HEK293T (cell line): ENCODE measurements at regions not wholly inside any gene's neighbourhood (a gene's known extent, or its start where the extent isn't known, plus 50 kb on each side); places are given as distances from the start of the nearest gene placed in this dataset.

ENCODE experiments used
- CTCF ChIA-PET: fragments of 350-600 bp; formaldehyde crosslinking; extraction: SDS; loops from one replicate; lab custom pipeline; 2021; ENCODE audit warnings: antibody characterized with exemption, inconsistent platforms; lab: Yijun Ruan, JAX
- POLR2A ChIA-PET: fragments of 350-600 bp; formaldehyde crosslinking; extraction: SDS; loops from one replicate; lab custom pipeline; 2020; ENCODE audit warnings: antibody characterized with exemption, inconsistent platforms; lab: Yijun Ruan, JAX
- DNase-seq: peaks from one replicate; pipeline ENCODE4 v3.0.0; 2012; ENCODE audit warnings: mixed read lengths; ENCODE audit errors: extremely low spot score
- ARNT ChIP-seq: fragments of 450-650 bp; IDR thresholded peaks from 2 replicates; pipeline ENCODE4 v1.6.1; 2017; ENCODE audit warnings: mild to moderate bottlenecking
- BHLHE40 ChIP-seq: fragments of 450-650 bp; IDR thresholded peaks from 2 replicates; pipeline ENCODE4 v1.6.1; 2016; ENCODE audit warnings: mild to moderate bottlenecking, moderate library complexity, borderline replicate concordance
- CTBP1 ChIP-seq: fragments of 450-650 bp; IDR thresholded peaks from 2 replicates; pipeline ENCODE4 v1.6.1; 2016; ENCODE audit warnings: borderline replicate concordance
- ELF4 ChIP-seq: fragments of 450-650 bp; IDR thresholded peaks from 2 replicates; pipeline ENCODE4 v1.6.1; 2017; ENCODE audit warnings: antibody characterized with exemption
- FOXA1 ChIP-seq: fragments of 450-650 bp; IDR thresholded peaks from 2 replicates; pipeline ENCODE4 v1.6.1; 2016; ENCODE audit warnings: mild to moderate bottlenecking
- FOXK2 ChIP-seq: fragments of 450-650 bp; IDR thresholded peaks from 2 replicates; pipeline ENCODE4 v1.6.1; 2016; ENCODE audit warnings: mild to moderate bottlenecking
- FOXM1 ChIP-seq: fragments of 450-650 bp; IDR thresholded peaks from 2 replicates; pipeline ENCODE4 v1.6.1; 2017; ENCODE audit warnings: mild to moderate bottlenecking, borderline replicate concordance
- HDGF ChIP-seq: fragments of 450-650 bp; IDR thresholded peaks from 2 replicates; pipeline ENCODE4 v1.6.1; 2017; ENCODE audit warnings: antibody characterized with exemption, borderline replicate concordance
- L3MBTL2 ChIP-seq: fragments of 450-650 bp; conservative IDR thresholded peaks from 2 replicates; pipeline ENCODE4 v1.6.1; 2016; ENCODE audit warnings: mild to moderate bottlenecking
- LEF1 ChIP-seq: fragments of 450-650 bp; IDR thresholded peaks from 2 replicates; pipeline ENCODE4 v1.6.1; 2017; ENCODE audit warnings: mild to moderate bottlenecking, borderline replicate concordance
- NFRKB ChIP-seq: fragments of 450-650 bp; IDR thresholded peaks from 2 replicates; pipeline ENCODE4 v1.6.1; 2016; ENCODE audit warnings: mild to moderate bottlenecking, moderate library complexity
- PKNOX1 ChIP-seq: fragments of 450-650 bp; IDR thresholded peaks from 2 replicates; pipeline ENCODE4 v1.6.1; 2016
- SP1 ChIP-seq: fragments of 450-650 bp; IDR thresholded peaks from 2 replicates; pipeline ENCODE4 v1.6.1; 2017
- SUZ12 ChIP-seq: fragments of 450-650 bp; IDR thresholded peaks from 2 replicates; pipeline ENCODE4 v1.6.1; 2016; ENCODE audit warnings: mild to moderate bottlenecking
- TARDBP ChIP-seq: fragments of 450-650 bp; IDR thresholded peaks from 2 replicates; pipeline ENCODE4 v1.6.1; 2016
- ZNF384 ChIP-seq: fragments of 450-650 bp; IDR thresholded peaks from 2 replicates; pipeline ENCODE4 v1.6.1; 2016

GRCh38 chr2:831622-832021 is 119.0 kb upstream of the SNTG2 start:
- POLR2A ChIA-PET = no interaction called here
- TF ChIP-seq ZNF384 (no peak), FOXA1 (no peak), LEF1 (no peak), PKNOX1 (no peak), NFRKB (no peak), SP1 (no peak), HDGF (no peak), ARNT (no peak), L3MBTL2 (no peak), FOXM1 (no peak), BHLHE40 (no peak), FOXK2 (no peak), SUZ12 (no peak), TARDBP (no peak), CTBP1 (no peak), ELF4 (no peak)
- no peak for DNase-seq
- CTCF ChIA-PET = no interaction called here

- POLR2A ChIA-PET = no interaction called here
- CTCF ChIA-PET = no interaction called here
- no peak for TF ChIP-seq NFRKB
- DNase-seq = no peak
These were observed 119.5 kb upstream of the SNTG2 start for GRCh38 chr2:831225-831536.

- no peak for DNase-seq
- ChIA-PET POLR2A (no interaction called here), CTCF (no interaction called here)
- TF ChIP-seq LEF1 (no peak), NFRKB (no peak), FOXK2 (no peak), FOXM1 (no peak), PKNOX1 (no peak), ARNT (no peak), SP1 (no peak), BHLHE40 (no peak), SUZ12 (no peak), ZNF384 (no peak), FOXA1 (no peak), CTBP1 (no peak), L3MBTL2 (no peak), TARDBP (no peak), HDGF (no peak), ELF4 (no peak)
These were observed 120.0 kb upstream of the SNTG2 start for GRCh38 chr2:830419-831224.

GRCh38 chr2:829047-829446 is 121.6 kb upstream of the SNTG2 start:
- POLR2A ChIA-PET = no interaction called here
- TF ChIP-seq ZNF384 (no peak), LEF1 (no peak), SUZ12 (no peak), ELF4 (no peak), FOXK2 (no peak)
- CTCF ChIA-PET = no interaction called here
- no peak for DNase-seq

- no peak for DNase-seq
- TF ChIP-seq FOXK2 (no peak), L3MBTL2 (no peak), ARNT (no peak), FOXM1 (no peak), PKNOX1 (no peak), SP1 (no peak), LEF1 (no peak), HDGF (no peak), ELF4 (no peak), CTBP1 (no peak), ZNF384 (no peak), FOXA1 (no peak)
- POLR2A ChIA-PET = no interaction called here
- CTCF ChIA-PET = no interaction called here
These were observed 125.7 kb upstream of the SNTG2 start for GRCh38 chr2:824954-825353.

GRCh38 chr2:824524-824923 is 126.1 kb upstream of the SNTG2 start:
- TF ChIP-seq HDGF (no peak), SP1 (no peak), FOXM1 (no peak), ZNF384 (no peak), ARNT (no peak), CTBP1 (no peak), BHLHE40 (no peak), L3MBTL2 (no peak), LEF1 (no peak), ELF4 (no peak), PKNOX1 (no peak), SUZ12 (no peak), FOXK2 (no peak), TARDBP (no peak), NFRKB (no peak), FOXA1 (no peak)
- POLR2A ChIA-PET = no interaction called here
- CTCF ChIA-PET = interaction anchor here (0.5 kb wide), 1 partner anchor 79 kb away, joined by 3 read pairs; no protein-coding TSS in a partner anchor
- DNase-seq = no peak
